Body of pancreas (tissue), 4 donors: ENCODE measurements at regions not wholly inside any gene's neighbourhood (a gene's known extent, or its start where the extent isn't known, plus 50 kb on each side); places are given as distances from the start of the nearest gene placed in this dataset.

ENCODE experiments used
- POLR2A ChIP-seq, 3 donors: fragments of 450-650 bp; IDR thresholded peaks; one replicate each; pipeline ENCODE4 v1.6.1; 2016; ENCODE audit warnings: antibody characterized with exemption in 3 of 3, mild to moderate bottlenecking in 2 of 3
- TF ChIP-seq, protein P1 (sequence below), 7 experiments: fragments of 450-650 bp in 4 of 7; fragments of 200-600 bp in 3 of 7; sonication (generic) in 3 of 7; IDR thresholded peaks; one replicate each; pipeline ENCODE4 v1.5.1; 2016 to 2019; ENCODE audit warnings: antibody characterized with exemption in 7 of 7

DNA sequence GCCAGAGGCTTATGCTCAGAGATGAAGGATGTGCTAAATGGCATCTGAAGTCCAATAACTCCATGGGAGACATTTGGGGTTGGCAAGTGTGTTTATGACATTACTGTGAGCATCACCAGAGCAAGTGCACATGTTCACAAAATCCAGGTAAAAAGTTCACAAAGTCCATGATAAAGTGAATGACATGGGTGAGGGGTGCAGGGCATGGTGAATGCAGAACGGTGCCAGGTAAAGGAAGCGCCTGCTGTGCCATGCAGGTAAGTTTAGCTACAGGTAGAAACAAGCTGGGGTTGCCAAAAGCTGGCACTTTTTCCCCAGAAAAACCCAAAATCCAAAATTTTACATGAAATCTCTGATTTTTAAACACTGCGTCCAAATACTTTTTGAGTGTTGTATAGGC is 268.2 kb downstream of the ABHD5 start:
- TF ChIP-seq, protein P1, sequence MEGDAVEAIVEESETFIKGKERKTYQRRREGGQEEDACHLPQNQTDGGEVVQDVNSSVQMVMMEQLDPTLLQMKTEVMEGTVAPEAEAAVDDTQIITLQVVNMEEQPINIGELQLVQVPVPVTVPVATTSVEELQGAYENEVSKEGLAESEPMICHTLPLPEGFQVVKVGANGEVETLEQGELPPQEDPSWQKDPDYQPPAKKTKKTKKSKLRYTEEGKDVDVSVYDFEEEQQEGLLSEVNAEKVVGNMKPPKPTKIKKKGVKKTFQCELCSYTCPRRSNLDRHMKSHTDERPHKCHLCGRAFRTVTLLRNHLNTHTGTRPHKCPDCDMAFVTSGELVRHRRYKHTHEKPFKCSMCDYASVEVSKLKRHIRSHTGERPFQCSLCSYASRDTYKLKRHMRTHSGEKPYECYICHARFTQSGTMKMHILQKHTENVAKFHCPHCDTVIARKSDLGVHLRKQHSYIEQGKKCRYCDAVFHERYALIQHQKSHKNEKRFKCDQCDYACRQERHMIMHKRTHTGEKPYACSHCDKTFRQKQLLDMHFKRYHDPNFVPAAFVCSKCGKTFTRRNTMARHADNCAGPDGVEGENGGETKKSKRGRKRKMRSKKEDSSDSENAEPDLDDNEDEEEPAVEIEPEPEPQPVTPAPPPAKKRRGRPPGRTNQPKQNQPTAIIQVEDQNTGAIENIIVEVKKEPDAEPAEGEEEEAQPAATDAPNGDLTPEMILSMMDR (IDR thresholded peaks at IDR 0.05): no peak
- no peak for TF ChIP-seq POLR2A (IDR thresholded peaks at IDR 0.05)
